ENCODE measurements at regions not wholly inside any gene's neighbourhood (a gene's known extent, or its start where the extent isn't known, plus 50 kb on each side); places are given as distances from the start of the nearest gene placed in this dataset.
"Not testable (repeated sequence)": the region's sequence is repeated elsewhere in the genome, so short reads cannot be mapped to it uniquely, and the experiment has no call there.

- DNase-seq: no peak
Observed at GRCh38 chr10:9254353-9254752, 1199.9 kb downstream of the GATA3 start.

- no peak for DNase-seq
Observed at GRCh38 chr10:9260690-9261089, 1206.2 kb downstream of the GATA3 start.

GRCh38 chr10:9262770-9263169 is 1208.3 kb downstream of the GATA3 start:
- DNase-seq: no peak

- no peak for DNase-seq
Observed at GRCh38 chr10:9268176-9268575, 1213.7 kb downstream of the GATA3 start.

- not testable (repeated sequence) for DNase-seq
Observed at GRCh38 chr10:9273126-9273833, 1218.8 kb downstream of the GATA3 start.

DNA sequence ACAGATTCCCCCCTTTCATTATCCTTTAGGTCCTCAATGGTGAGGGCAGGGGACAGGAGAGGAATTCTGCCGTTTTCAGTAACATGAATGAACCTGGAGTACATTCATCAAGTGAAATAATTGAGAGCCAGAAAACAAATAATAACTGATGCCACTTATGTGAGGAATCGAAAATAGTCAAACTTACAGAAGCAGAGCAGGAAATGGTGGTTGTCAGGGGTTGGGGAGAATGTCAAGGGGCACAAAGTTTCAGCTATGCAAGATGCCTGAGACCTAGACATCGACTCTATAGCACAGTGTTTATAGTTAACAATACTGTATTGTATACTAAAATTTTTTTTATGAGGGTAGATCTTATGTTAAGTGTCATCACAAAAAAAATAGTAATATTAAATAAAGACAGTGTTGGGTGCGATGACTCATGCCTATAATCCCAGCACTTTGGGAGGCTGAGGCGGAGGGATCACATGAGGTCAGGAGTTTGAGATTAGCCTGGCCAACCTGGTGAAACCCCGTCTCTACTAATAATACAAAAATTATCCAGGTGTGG is 1219.8 kb downstream of the GATA3 start:
- no peak for DNase-seq

DNA sequence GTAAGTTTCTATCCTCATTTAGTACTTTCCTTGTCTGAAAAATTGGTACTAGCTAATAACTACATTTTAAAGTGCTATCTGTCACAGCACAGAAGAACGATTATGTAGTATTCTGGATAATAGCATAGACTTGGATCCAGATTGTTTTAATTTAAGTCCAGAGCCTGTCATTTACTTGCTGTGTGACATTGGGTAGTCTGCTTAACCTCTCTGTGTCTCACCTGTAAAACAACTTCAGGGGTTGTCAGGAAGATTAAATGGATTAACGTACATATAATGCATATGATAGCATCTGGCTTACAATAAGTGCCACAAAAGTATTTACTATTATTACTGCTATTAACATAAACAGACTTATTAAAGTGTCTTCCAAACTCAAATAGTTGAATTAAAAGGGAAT is 1221.4 kb downstream of the GATA3 start:
- no peak for DNase-seq

- no peak for DNase-seq
Observed at GRCh38 chr10:9285690-9286089, 1231.2 kb downstream of the GATA3 start.

GRCh38 chr10:9289811-9290210 is 1235.3 kb downstream of the GATA3 start:
- no peak for DNase-seq

DNA sequence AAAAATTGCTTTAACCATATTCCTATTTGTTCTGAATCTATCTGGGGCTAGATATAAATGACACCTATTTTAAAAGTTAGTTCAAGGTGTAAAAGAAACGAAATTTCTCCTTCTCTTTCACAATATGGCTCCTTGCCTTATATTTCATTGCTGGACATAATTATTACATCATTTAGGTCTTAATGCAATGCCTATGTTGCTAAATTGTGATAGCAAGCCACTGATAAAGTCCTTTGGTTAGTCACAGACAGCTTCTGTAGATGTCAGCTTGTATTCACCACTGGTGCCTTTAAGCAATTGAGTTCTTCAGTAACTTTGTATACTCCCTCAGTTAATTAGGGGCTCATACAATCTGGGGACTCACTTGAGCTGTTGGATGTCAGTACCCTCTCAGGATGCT is 1236.6 kb downstream of the GATA3 start:
- DNase-seq: no peak

GRCh38 chr10:9294132-9294663 is 1239.7 kb downstream of the GATA3 start:
- no peak for DNase-seq

DNA sequence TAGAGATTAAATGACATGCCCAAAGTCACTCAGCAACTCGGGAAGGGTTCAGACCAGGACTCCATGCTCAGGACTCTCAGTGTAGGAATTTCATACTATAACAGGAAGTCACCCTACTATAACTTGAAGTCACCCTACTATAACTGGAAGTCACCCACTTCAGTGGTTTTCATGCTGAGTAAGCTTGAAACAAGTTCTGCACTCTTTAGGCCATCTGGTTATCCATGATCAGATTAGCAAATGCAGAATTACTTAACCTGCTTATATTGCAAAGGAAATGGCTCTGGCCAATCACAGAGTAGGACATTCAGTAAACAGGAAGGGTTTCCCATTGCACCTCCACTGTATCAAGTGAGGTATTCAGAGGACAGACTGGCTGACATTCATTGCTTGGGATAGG is 1240.4 kb downstream of the GATA3 start:
- peak in 1 of 2 experiments; percentile 3 for DNase-seq

DNA sequence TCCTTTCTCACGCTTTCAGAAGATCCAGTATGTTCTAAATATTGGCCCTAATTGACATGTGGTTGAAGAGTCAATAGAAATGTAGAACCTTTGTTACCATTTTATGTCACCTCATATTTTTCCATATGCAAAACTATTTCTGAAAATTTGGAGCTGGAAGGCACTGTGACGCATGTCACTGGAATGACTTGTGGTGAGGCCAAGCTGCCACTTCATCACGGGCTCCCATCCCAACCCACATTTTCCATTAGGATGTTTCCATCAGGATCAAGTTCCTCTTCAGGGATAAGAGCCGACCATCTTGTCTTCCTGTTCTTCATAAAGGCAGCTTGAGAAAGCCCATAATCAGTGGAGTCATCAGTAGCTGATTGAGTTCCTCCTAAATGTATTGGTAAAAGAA is 1241.7 kb downstream of the GATA3 start:
- DNase-seq: no peak

DNA sequence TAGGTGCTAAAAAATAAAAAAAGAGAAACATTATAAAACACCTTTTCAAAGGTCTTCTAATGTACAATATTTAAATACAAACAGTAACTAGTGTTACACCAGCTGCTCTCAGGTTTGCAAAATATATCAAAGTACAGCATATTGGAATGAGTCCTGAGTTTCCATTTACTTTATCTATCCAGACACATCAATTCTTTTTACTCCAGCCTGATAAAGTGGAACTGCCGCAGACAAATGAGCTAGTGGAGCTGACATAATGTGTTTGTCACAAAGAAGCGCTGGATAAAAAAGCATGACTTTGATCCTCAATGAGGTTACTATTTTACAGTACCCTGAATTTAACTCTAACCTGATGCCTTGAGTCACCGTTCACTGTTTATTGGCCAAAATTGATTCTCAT is 1243.1 kb downstream of the GATA3 start:
- no peak for DNase-seq

DNA sequence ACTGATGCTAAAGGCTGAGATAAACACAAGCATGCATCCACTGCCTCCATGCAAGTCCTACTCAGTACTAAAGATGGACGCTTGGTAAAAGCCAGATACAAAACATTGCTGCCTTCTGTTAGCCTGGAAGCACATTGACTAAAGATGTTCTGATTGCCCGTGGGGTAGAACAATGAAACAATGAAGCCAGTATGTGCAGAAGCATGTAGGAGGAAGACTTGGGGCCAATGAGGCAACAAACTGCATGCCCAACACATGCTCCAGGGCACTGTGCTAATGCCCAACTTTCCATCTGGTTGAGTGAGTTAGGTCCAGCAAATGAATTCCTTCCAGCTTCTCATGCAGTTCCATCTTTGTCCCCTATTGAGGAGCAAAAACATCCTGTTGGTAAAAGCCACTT is 1245.5 kb downstream of the GATA3 start:
- no peak for DNase-seq

- no peak for DNase-seq
Observed at GRCh38 chr10:9301148-9301547, 1246.7 kb downstream of the GATA3 start.

- DNase-seq: no peak
Observed at GRCh38 chr10:9301554-9301953, 1247.1 kb downstream of the GATA3 start.

- no peak for DNase-seq
Observed at GRCh38 chr10:9302140-9302746, 1247.8 kb downstream of the GATA3 start.

- no peak for DNase-seq
Observed at GRCh38 chr10:9305018-9305655, 1250.6 kb downstream of the GATA3 start.

- DNase-seq: no peak
Observed at GRCh38 chr10:9311702-9312499, 1257.4 kb downstream of the GATA3 start.

DNA sequence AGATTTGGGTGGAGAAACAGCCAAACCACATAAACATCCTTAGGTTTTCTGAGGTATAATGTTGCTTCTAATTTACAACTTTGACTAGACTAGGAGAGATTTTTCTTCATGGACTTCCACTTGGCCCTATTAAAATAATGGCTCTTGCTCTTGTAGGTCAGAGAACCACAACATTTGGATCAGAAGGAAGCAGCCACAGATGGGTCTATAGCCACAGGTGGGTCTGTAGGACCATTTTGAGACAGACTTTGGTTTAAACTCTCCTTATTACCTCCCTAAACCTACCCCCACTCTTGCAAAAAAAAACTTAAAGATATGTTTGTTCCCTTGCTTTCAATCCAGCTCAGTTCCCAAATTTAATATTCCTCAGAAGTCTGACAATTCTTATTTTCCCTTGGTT is 1260.8 kb downstream of the GATA3 start:
- no peak for DNase-seq

- no peak for DNase-seq
Observed at GRCh38 chr10:9331583-9332008, 1277.1 kb downstream of the GATA3 start.

GRCh38 chr10:9334270-9334669 is 1279.8 kb downstream of the GATA3 start:
- DNase-seq: no peak
